GM23248 (cell line): ENCODE measurements at regions not wholly inside any gene's neighbourhood (a gene's known extent, or its start where the extent isn't known, plus 50 kb on each side); places are given as distances from the start of the nearest gene placed in this dataset.

ENCODE experiments used
- DNase-seq: peaks from one replicate; pipeline ENCODE4 v3.0.0-alpha.2; 2015
- H2AFZ ChIP-seq: fragments of 200-600 bp; sonication (generic); 2 replicates; pipeline ENCODE4 v1.6.1; 2016; ENCODE audit warnings: antibody characterized with exemption
- H3F3A ChIP-seq: fragments of 200-600 bp; sonication (generic); 2 replicates; pipeline ENCODE4 v1.6.1; 2016; ENCODE audit warnings: mild to moderate bottlenecking, antibody characterized with exemption, mixed run types; ENCODE audit not compliant: insufficient read depth
- H3K27ac ChIP-seq: fragments of 200-600 bp; sonication (generic); 2 replicates; pipeline ENCODE4 v1.5.1; 2016; ENCODE audit warnings: mild to moderate bottlenecking
- H3K27me3 ChIP-seq: fragments of 200-600 bp; sonication (generic); replicated peaks from 2 replicates; pipeline ENCODE4 v1.6.1; 2016; ENCODE audit warnings: mild to moderate bottlenecking; ENCODE audit not compliant: insufficient read depth
- H3K36me3 ChIP-seq: fragments of 200-600 bp; sonication (generic); 2 replicates; pipeline ENCODE4 v1.6.1; 2016; ENCODE audit warnings: low read depth, mild to moderate bottlenecking
- H3K4me1 ChIP-seq: fragments of 200-600 bp; sonication (generic); 2 replicates; pipeline ENCODE4 v1.6.1; 2016; ENCODE audit warnings: mild to moderate bottlenecking; ENCODE audit not compliant: insufficient read depth
- H3K4me2 ChIP-seq: fragments of 200-600 bp; sonication (generic); one replicate; pipeline ENCODE4 v1.6.1; 2016; ENCODE audit warnings: mild to moderate bottlenecking; ENCODE audit not compliant: unreplicated experiment
- H3K4me3 ChIP-seq: fragments of 200-600 bp; sonication (generic); 2 replicates; pipeline ENCODE4 v1.5.1; 2016; ENCODE audit warnings: mild to moderate bottlenecking
- H3K79me2 ChIP-seq: fragments of 200-600 bp; sonication (generic); 2 replicates; pipeline ENCODE4 v1.6.1; 2016; ENCODE audit warnings: mild to moderate bottlenecking; ENCODE audit not compliant: insufficient read depth
- H3K9ac ChIP-seq: fragments of 200-600 bp; sonication (generic); 2 replicates; pipeline ENCODE4 v1.6.1; 2016; ENCODE audit warnings: mild to moderate bottlenecking
- H3K9me2 ChIP-seq: fragments of 200-600 bp; sonication (generic); 2 replicates; pipeline ENCODE4 v1.6.1; 2016; ENCODE audit warnings: mixed run types, mild to moderate bottlenecking, moderate library complexity; ENCODE audit not compliant: insufficient read depth
- H3K9me3 ChIP-seq: fragments of 200-600 bp; sonication (generic); one replicate; pipeline ENCODE4 v1.6.1; 2017; ENCODE audit warnings: low read depth
- H4K20me1 ChIP-seq: fragments of 200-600 bp; sonication (generic); 2 replicates; pipeline ENCODE4 v1.6.0; 2016; ENCODE audit not compliant: insufficient read depth
- EZH2 ChIP-seq: fragments of 200-600 bp; sonication (generic); IDR thresholded peaks from 2 replicates; pipeline ENCODE4 v1.6.1; 2018; ENCODE audit warnings: antibody characterized with exemption, mild to moderate bottlenecking; ENCODE audit not compliant: insufficient read depth, poor library complexity, severe bottlenecking
- EZH2phosphoT487 ChIP-seq: fragments of 200-600 bp; sonication (generic); IDR thresholded peaks from 2 replicates; pipeline ENCODE4 v1.6.1; 2018; ENCODE audit warnings: antibody characterized with exemption, moderate library complexity, mild to moderate bottlenecking, low read depth; ENCODE audit not compliant: insufficient read depth
- WGBS, 2 experiments: methylation state at CpG; one replicate each; pipeline ENCODE4 v1.1.6; 2015 to 2017; ENCODE audit warnings: low lambda C conversion rate in 2 of 2, low coverage in 1 of 2; ENCODE audit errors: missing lambda C conversion rate in 2 of 2; 5-methylcytosine and 5-hydroxymethylcytosine counted together
- in situ Hi-C: fragments of 300-500 bp; cut with MboI; formaldehyde crosslinking; loops from 2 replicates; pipeline ENCODE4 v1.15.0; 2020

DNA sequence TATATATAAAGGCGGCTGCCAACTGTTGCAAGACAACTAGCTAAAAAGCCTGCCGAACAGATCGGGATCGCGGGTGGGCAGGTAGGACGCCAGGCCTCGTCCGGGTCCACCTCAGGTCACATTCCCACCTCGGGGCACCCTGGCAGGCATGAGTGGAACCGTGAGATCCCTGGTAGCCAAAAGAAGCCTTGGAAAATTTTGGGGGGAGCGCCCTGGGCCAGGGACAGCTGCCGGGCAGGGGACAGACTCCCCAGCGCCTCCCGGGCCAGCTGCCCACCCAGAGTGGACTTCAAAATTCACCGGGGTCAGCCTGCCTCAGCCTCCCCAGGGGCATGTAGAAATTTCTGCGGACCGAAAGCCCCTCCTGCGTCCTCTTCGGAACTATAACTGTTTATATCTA lies 760.9 kb downstream of the KCNJ18 start:
- 62% methylated on average over 18 to 19 of the region's 19 CpGs for WGBS, 2 experiments
- Histone ChIP-seq H3K9me3 (no peaks in the 10 kb centered on the region), H3K9me2 (no peaks in the 10 kb centered on the region), H3K4me3 (no peak overlapping the region), H3K79me2 (no peaks in the 10 kb centered on the region), H3K27me3 (no peaks in the 10 kb centered on the region), H3K36me3 (no peaks in the 10 kb centered on the region), H3F3A (no peaks in the 10 kb centered on the region), H2AFZ (no peak overlapping the region), H3K27ac (no peak overlapping the region), H3K9ac (no peak overlapping the region), H3K4me2 (no peak overlapping the region), H4K20me1 (no peaks in the 10 kb centered on the region), H3K4me1 (no peaks in the 10 kb centered on the region)
- DNase-seq: no peak
- in situ Hi-C loops: no loop called here
- TF ChIP-seq EZH2 (no peak), EZH2phosphoT487 (no peak)

DNA sequence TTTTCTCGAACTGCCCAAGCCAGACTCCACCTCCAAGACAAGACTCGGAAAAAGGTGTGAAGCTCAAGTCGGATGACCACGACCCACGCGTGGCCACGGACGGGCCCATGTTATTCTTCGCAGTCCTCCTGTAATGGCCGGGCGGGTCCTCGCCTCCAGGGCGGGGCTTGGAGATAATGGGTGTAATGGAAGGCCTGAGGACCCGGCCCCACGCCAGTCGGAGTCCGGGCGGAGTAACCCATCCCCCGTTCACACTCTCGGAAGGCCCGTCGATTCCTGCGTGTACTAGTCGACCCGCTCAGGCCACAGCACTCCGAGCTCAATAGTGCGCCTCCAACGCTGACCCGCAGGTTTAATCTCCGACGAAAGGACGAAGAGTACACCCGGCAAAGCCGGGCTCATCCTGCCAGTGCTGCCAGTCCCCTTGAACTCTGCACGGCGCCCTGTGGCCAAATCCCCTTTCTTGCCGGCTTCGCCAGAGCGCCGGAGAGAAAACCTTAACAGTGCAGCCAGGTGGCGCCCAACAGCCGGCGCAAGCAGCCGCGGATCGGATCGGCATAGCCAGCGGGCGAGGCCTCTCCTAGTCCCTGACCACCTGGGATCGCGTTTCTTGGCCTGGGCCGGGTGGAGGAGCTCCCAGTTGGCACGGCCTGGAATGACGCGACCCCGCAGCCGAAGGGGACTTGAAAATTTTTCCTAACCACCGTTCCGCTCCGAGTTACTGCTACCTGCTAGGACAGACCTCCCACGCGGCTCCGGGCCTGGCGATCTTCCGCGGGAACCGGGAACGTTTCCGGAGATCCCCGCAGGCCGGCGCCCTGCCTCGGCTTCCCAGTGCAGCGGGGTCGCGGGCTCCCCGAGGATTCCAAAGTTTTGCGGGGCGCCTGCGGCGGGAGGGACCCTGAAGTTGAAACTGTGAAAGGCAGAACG lies 762.0 kb downstream of the KCNJ18 start:
- no peaks in the 10 kb centered on the region for H3K79me2 ChIP-seq
- H2AFZ ChIP-seq: no peak overlapping the region
- WGBS, 2 experiments: 61 to 63% methylated on average over 73 to 82 of the region's 82 CpGs
- H3K9me2 ChIP-seq: no peaks in the 10 kb centered on the region
- H3K27ac ChIP-seq: no peak overlapping the region
- H3F3A ChIP-seq: no peaks in the 10 kb centered on the region
- TF ChIP-seq EZH2 (no peak), EZH2phosphoT487 (no peak)
- H3K9ac ChIP-seq: no peak overlapping the region
- no peaks in the 10 kb centered on the region for H4K20me1 ChIP-seq
- no peak overlapping the region for H3K4me2 ChIP-seq
- H3K4me3 ChIP-seq: no peak overlapping the region
- no peaks in the 10 kb centered on the region for H3K9me3 ChIP-seq
- no peak for DNase-seq
- in situ Hi-C loops: no loop called here
- H3K27me3 ChIP-seq: no peaks in the 10 kb centered on the region
- H3K4me1 ChIP-seq: no peaks in the 10 kb centered on the region
- no peaks in the 10 kb centered on the region for H3K36me3 ChIP-seq

DNA sequence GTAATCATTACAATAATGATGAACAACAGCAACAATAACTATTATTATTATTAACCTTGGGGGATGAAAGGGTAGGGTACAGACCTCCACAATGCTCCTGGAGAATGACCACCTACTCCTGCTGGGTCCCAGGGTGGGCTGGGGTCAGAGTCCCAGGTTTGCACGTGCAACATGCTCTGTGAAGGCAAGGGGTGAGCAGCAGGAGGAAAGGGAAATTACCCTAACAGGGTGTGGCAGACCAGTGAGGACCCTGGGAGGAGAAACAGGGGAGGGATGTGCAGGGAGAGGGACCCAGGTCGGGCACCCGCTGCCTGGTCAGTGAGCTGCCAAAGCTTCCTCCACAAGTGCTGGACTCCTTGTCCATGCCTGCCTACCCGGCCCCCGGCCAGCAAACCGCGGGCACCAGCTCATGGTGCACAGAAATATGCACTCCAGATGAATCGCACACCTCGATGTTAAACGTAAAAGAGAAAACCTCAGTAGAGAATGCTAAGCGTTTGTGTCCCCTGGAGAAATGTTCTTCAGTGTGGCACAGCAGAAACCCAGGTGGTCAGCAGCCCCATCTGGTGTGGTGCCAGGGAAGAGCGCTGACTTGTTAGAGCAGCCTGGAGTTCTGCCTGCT lies 767.1 kb downstream of the KCNJ18 start:
- Histone ChIP-seq H3K27me3 (no peaks in the 10 kb centered on the region), H4K20me1 (no peaks in the 10 kb centered on the region), H3K79me2 (no peaks in the 10 kb centered on the region), H2AFZ (no peak overlapping the region), H3K4me3 (no peak overlapping the region), H3K4me1 (no peaks in the 10 kb centered on the region), H3K36me3 (no peaks in the 10 kb centered on the region), H3K9me2 (no peaks in the 10 kb centered on the region), H3K9me3 (no peaks in the 10 kb centered on the region), H3K9ac (no peak overlapping the region), H3F3A (no peaks in the 10 kb centered on the region), H3K27ac (no peak overlapping the region), H3K4me2 (no peak overlapping the region)
- DNase-seq: no peak
- WGBS, 2 experiments: 36 to 44% methylated on average over 12 of the region's 12 CpGs
- in situ Hi-C loops: no loop called here
- TF ChIP-seq EZH2: no peak
- TF ChIP-seq EZH2phosphoT487: no peak

- H3K4me2 ChIP-seq: no peak overlapping the region
- no peak for TF ChIP-seq EZH2
- no peak for TF ChIP-seq EZH2phosphoT487
- H3K4me3 ChIP-seq: no peak overlapping the region
- H4K20me1 ChIP-seq: no peaks in the 10 kb centered on the region
- H3K79me2 ChIP-seq: no peaks in the 10 kb centered on the region
- in situ Hi-C loops: no loop called here
- H3K9me2 ChIP-seq: no peaks in the 10 kb centered on the region
- no peaks in the 10 kb centered on the region for H3K9me3 ChIP-seq
- H3K9ac ChIP-seq: no peak overlapping the region
- H2AFZ ChIP-seq: no peak overlapping the region
- no peak for DNase-seq
- no peaks in the 10 kb centered on the region for H3K4me1 ChIP-seq
- H3K27ac ChIP-seq: no peak overlapping the region
- H3K27me3 ChIP-seq: no peaks in the 10 kb centered on the region
- no peaks in the 10 kb centered on the region for H3F3A ChIP-seq
- WGBS, 2 experiments: 32 to 44% methylated on average over 15 of the region's 15 CpGs
- no peaks in the 10 kb centered on the region for H3K36me3 ChIP-seq
Measured at GRCh38 chr17:22459953-22460350, 767.6 kb downstream of the KCNJ18 start.
